ENCODE measurements at regions not wholly inside any gene's neighbourhood (a gene's known extent, or its start where the extent isn't known, plus 50 kb on each side); places are given as distances from the start of the nearest gene placed in this dataset.

DNA sequence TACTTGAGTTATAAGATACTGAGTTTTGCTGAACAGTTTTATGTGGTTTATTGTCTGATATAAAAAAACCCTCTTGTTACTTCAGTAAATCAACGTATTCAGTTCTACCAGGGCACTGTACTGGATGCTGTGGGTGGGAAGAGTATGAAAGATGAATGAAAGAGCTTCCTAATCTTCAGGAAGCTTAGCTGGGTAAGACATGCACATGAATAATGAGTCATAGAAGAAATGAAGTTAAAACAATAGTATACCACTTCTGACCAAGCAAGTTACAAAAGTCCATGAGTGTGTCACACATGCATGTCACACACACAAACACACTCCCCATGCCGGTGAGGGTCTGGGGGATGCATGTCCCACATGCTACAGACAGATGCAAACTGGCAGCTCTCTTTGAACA lies 105.9 kb downstream of the SIPA1L2 start:
- Histone ChIP-seq H3K9ac (ENCODE audit: low read depth in 1 of 2, low read length in 2 of 2) (no peak overlapping the region), H3K36me3 (ENCODE audit: control insufficient read depth in 1 of 2, insufficient read depth in 2 of 2, low read length in 2 of 2) (no peaks in the 10 kb centered on the region), H3K27me3 (ENCODE audit: control insufficient read depth in 1 of 2, insufficient read depth in 2 of 2, low read length in 2 of 2) (no peaks in the 10 kb centered on the region), H3K4me1 (ENCODE audit: control insufficient read depth in 1 of 2, insufficient read depth in 2 of 2, low read length in 2 of 2) (no peaks in the 10 kb centered on the region), H3K4me3 (ENCODE audit: low read depth in 1 of 2, low read length in 2 of 2) (no peak overlapping the region), H3K27ac (ENCODE audit: low read depth, low read length) (no peak overlapping the region), H3K9me3 (ENCODE audit: control insufficient read depth in 1 of 2, low read length in 2 of 2) (no peaks in the 10 kb centered on the region)

DNA sequence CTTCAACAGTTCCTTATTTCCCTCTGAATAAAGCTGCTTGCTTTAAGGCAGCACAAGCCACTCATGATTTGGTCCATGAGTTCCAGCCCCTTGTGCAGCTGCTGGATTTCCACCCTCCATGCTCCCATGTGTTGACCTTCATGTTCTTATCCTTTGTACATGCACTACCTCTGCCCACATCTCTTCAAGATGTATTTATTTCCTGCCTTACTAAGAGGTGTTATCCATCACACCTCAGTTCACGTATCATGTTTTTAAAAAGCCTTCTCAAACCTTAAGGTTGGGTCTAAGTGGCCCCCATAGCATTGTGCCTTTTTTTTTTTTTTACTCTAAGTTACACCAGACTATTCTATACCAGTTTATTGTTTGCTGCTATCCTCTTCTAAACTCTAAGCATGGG lies 107.7 kb downstream of the SIPA1L2 start:
- Histone ChIP-seq H3K27ac (ENCODE audit: low read depth, low read length) (no peak overlapping the region), H3K4me1 (ENCODE audit: control insufficient read depth in 1 of 2, insufficient read depth in 2 of 2, low read length in 2 of 2) (no peaks in the 10 kb centered on the region), H3K9ac (ENCODE audit: low read depth in 1 of 2, low read length in 2 of 2) (no peak overlapping the region), H3K36me3 (ENCODE audit: control insufficient read depth in 1 of 2, insufficient read depth in 2 of 2, low read length in 2 of 2) (no peaks in the 10 kb centered on the region), H3K4me3 (ENCODE audit: low read depth in 1 of 2, low read length in 2 of 2) (no peak overlapping the region), H3K27me3 (ENCODE audit: control insufficient read depth in 1 of 2, insufficient read depth in 2 of 2, low read length in 2 of 2) (no peaks in the 10 kb centered on the region), H3K9me3 (ENCODE audit: control insufficient read depth in 1 of 2, low read length in 2 of 2) (no peaks in the 10 kb centered on the region)

DNA sequence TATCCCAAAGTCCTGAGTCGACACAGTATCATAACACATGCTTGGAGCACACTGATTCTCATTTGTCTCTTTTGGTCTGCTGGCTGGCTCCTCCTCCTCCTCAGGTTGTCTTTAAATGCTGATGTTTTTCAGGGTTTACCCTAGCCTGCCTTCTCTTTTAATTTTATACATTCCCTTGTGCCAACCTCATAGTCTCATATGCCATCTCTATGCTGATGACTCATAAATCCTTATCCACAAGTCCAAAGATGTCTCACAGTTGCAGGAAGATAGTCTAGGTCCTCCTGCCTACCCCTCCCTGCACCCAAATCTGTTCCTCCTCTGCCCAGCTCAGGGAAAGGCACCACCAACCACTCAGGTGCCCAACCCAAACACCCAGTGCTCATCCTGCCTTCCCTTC lies 108.3 kb downstream of the SIPA1L2 start:
- H3K9ac ChIP-seq (ENCODE audit: low read depth in 1 of 2, low read length in 2 of 2), result no peak overlapping the region
- no peaks in the 10 kb centered on the region for H3K36me3 ChIP-seq (ENCODE audit: control insufficient read depth in 1 of 2, insufficient read depth in 2 of 2, low read length in 2 of 2)
- no peaks in the 10 kb centered on the region for H3K27me3 ChIP-seq (ENCODE audit: control insufficient read depth in 1 of 2, insufficient read depth in 2 of 2, low read length in 2 of 2)
- H3K27ac ChIP-seq (ENCODE audit: low read depth, low read length), result no peak overlapping the region
- no peaks in the 10 kb centered on the region for H3K4me1 ChIP-seq (ENCODE audit: control insufficient read depth in 1 of 2, insufficient read depth in 2 of 2, low read length in 2 of 2)
- no peaks in the 10 kb centered on the region for H3K9me3 ChIP-seq (ENCODE audit: control insufficient read depth in 1 of 2, low read length in 2 of 2)
- H3K4me3 ChIP-seq (ENCODE audit: low read depth in 1 of 2, low read length in 2 of 2), result no peak overlapping the region

DNA sequence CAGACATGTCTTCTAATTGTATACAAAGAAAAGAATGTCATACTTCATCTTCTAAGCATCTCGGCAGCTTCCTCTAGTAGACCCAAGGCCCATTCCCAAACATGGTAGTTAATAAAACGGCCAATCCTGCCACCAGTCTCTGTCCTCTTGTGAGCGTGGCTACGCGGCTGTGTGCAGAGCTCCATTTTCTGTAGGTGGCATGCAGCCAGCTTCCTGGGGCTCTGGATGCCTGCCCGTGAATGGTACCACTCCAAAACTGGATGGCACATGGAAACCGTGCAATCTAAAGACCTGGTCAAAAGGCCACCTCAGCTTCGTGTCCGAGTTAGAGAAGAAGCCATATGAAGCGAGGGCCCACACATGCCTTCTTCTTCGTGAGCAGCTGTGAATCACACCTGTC lies 110.7 kb downstream of the SIPA1L2 start:
- no peak overlapping the region for H3K27ac ChIP-seq (ENCODE audit: low read depth, low read length)

DNA sequence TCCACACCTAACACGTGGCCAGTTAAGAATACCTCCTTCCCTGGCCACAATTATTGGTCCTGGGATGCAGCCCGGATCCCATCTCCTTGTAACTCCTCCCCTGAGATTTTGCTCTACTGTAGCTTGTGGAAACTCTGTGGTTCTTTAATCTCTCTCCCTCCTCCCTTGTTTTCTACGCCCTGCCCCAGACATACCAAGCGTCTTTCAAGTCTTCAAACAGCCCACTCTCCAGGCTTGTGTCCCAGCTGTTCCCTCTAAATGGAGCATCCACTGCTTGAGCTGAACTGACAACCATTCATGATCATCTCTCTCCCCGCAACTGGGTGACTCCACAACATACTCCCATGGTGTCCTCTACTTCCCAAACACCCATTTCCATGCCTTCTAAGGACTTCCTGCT lies 111.6 kb downstream of the SIPA1L2 start:
- Histone ChIP-seq H3K4me1 (ENCODE audit: control insufficient read depth in 1 of 2, insufficient read depth in 2 of 2, low read length in 2 of 2) (no peaks in the 10 kb centered on the region), H3K27ac (ENCODE audit: low read depth, low read length) (no peak overlapping the region), H3K27me3 (ENCODE audit: control insufficient read depth in 1 of 2, insufficient read depth in 2 of 2, low read length in 2 of 2) (no peaks in the 10 kb centered on the region), H3K9ac (ENCODE audit: low read depth in 1 of 2, low read length in 2 of 2) (no peak overlapping the region), H3K36me3 (ENCODE audit: control insufficient read depth in 1 of 2, insufficient read depth in 2 of 2, low read length in 2 of 2) (peaks cover 0 to 9% of the 10 kb centered on the region in 2 donors), H3K9me3 (ENCODE audit: control insufficient read depth in 1 of 2, low read length in 2 of 2) (no peaks in the 10 kb centered on the region), H3K4me3 (ENCODE audit: low read depth in 1 of 2, low read length in 2 of 2) (no peak overlapping the region)

More for the DNA sequence above, 110.7 kb downstream of the SIPA1L2 start:
- Histone ChIP-seq H3K4me1 (ENCODE audit: control insufficient read depth in 1 of 2, insufficient read depth in 2 of 2, low read length in 2 of 2) (no peaks in the 10 kb centered on the region), H3K27me3 (ENCODE audit: control insufficient read depth in 1 of 2, insufficient read depth in 2 of 2, low read length in 2 of 2) (no peaks in the 10 kb centered on the region), H3K9ac (ENCODE audit: low read depth in 1 of 2, low read length in 2 of 2) (no peak overlapping the region), H3K9me3 (ENCODE audit: control insufficient read depth in 1 of 2, low read length in 2 of 2) (no peaks in the 10 kb centered on the region), H3K36me3 (ENCODE audit: control insufficient read depth in 1 of 2, insufficient read depth in 2 of 2, low read length in 2 of 2) (peaks cover 0 to 9% of the 10 kb centered on the region in 2 donors), H3K4me3 (ENCODE audit: low read depth in 1 of 2, low read length in 2 of 2) (no peak overlapping the region)

DNA sequence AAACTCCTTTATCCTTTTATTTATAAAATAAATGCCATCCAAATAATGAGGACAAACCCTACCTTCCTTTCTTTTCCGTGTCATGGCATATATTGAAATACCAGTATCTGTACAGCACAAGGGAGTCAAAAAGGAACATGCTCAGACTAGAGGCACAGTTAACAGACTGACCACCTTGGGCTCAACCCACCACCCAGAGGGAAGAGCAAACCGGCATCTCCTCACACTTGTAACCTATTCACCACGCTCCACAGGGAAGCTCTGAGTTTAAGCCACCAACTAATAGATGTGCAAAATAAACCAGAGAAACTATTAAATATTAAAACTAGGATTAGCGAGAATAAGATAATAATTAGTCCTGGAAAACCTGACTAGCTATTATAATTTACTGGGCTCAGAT lies 112.7 kb downstream of the SIPA1L2 start:
- Histone ChIP-seq H3K27me3 (ENCODE audit: control insufficient read depth in 1 of 2, insufficient read depth in 2 of 2, low read length in 2 of 2) (no peaks in the 10 kb centered on the region), H3K27ac (ENCODE audit: low read depth, low read length) (no peak overlapping the region), H3K4me3 (ENCODE audit: low read depth in 1 of 2, low read length in 2 of 2) (no peak overlapping the region), H3K36me3 (ENCODE audit: control insufficient read depth in 1 of 2, insufficient read depth in 2 of 2, low read length in 2 of 2) (peaks cover 0 to 9% of the 10 kb centered on the region in 2 donors), H3K9me3 (ENCODE audit: control insufficient read depth in 1 of 2, low read length in 2 of 2) (no peaks in the 10 kb centered on the region), H3K9ac (ENCODE audit: low read depth in 1 of 2, low read length in 2 of 2) (no peak overlapping the region), H3K4me1 (ENCODE audit: control insufficient read depth in 1 of 2, insufficient read depth in 2 of 2, low read length in 2 of 2) (no peaks in the 10 kb centered on the region)

DNA sequence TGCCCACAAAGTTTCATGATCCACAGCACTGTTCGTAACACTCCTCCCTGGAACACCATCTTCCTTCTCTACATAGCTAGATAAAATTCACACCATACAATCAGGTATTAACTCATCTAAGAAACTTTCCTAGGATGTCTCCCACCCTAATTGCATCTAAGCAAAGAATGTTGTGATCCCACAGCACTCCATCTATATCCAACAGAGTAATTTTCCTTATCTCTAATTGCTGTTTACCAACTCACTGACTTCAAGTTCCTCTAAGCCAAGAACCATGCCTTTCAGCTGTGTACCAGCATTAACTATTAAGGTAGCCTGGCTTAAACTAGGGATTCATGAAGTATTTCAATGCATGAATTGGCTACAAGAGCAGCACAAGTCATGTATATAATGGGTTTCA lies 114.2 kb downstream of the SIPA1L2 start:
- H3K9me3 ChIP-seq (ENCODE audit: control insufficient read depth in 1 of 2, low read length in 2 of 2), result no peaks in the 10 kb centered on the region
- H3K27ac ChIP-seq (ENCODE audit: low read depth, low read length), result no peak overlapping the region
- H3K36me3 ChIP-seq (ENCODE audit: control insufficient read depth in 1 of 2, insufficient read depth in 2 of 2, low read length in 2 of 2), result peaks cover 0 to 9% of the 10 kb centered on the region in 2 donors
- no peak overlapping the region for H3K9ac ChIP-seq (ENCODE audit: low read depth in 1 of 2, low read length in 2 of 2)
- H3K4me1 ChIP-seq (ENCODE audit: control insufficient read depth in 1 of 2, insufficient read depth in 2 of 2, low read length in 2 of 2), result no peaks in the 10 kb centered on the region
- no peaks in the 10 kb centered on the region for H3K27me3 ChIP-seq (ENCODE audit: control insufficient read depth in 1 of 2, insufficient read depth in 2 of 2, low read length in 2 of 2)
- no peak overlapping the region for H3K4me3 ChIP-seq (ENCODE audit: low read depth in 1 of 2, low read length in 2 of 2)

DNA sequence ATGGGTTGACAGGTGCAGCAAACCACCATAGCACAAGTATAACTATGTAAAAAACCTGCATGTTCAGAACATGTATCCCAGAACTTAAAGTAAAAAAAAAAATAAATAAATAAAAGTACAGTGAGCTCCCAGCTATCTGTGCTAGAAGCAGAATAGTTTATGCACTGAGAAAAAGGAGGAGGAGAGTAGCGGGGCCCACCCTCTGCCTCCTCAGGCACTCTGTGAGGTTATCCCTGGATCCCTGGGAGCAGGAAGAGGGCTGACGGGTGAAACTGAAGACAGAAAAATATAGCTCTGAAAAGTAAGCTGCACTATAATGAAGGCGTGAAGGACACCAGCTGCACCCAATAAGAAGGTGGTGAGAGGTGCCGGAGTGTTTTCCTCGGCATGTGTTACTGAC lies 117.2 kb downstream of the SIPA1L2 start:
- no peaks in the 10 kb centered on the region for H3K9me3 ChIP-seq (ENCODE audit: control insufficient read depth in 1 of 2, low read length in 2 of 2)
- peaks cover 0 to 9% of the 10 kb centered on the region in 2 donors for H3K36me3 ChIP-seq (ENCODE audit: control insufficient read depth in 1 of 2, insufficient read depth in 2 of 2, low read length in 2 of 2)
- no peak overlapping the region for H3K4me3 ChIP-seq (ENCODE audit: low read depth in 1 of 2, low read length in 2 of 2)
- no peak overlapping the region for H3K9ac ChIP-seq (ENCODE audit: low read depth in 1 of 2, low read length in 2 of 2)
- H3K27ac ChIP-seq (ENCODE audit: low read depth, low read length), result no peak overlapping the region
- H3K27me3 ChIP-seq (ENCODE audit: control insufficient read depth in 1 of 2, insufficient read depth in 2 of 2, low read length in 2 of 2), result no peaks in the 10 kb centered on the region
- no peaks in the 10 kb centered on the region for H3K4me1 ChIP-seq (ENCODE audit: control insufficient read depth in 1 of 2, insufficient read depth in 2 of 2, low read length in 2 of 2)

DNA sequence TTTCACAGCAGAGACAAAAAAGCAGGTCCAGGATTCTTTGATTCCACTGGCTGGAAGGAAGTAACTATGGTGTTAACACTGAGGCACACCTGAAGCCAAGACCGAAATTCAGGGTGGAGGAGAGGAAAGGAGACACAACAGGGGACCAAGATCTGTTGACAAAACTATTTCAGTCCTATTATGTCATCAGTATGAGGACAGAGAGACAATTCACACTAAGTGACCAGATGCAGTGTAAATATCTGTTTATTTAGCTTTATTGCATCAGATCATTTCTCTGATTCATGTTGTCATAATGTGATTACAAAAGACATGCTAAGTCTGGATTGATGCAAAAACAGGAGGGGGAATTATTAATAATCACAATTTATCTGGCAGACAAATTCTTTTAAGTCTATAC lies 118.8 kb downstream of the SIPA1L2 start:
- Histone ChIP-seq H3K4me1 (ENCODE audit: control insufficient read depth in 1 of 2, insufficient read depth in 2 of 2, low read length in 2 of 2) (no peaks in the 10 kb centered on the region), H3K27me3 (ENCODE audit: control insufficient read depth in 1 of 2, insufficient read depth in 2 of 2, low read length in 2 of 2) (no peaks in the 10 kb centered on the region), H3K36me3 (ENCODE audit: control insufficient read depth in 1 of 2, insufficient read depth in 2 of 2, low read length in 2 of 2) (peaks cover 0 to 9% of the 10 kb centered on the region in 2 donors), H3K27ac (ENCODE audit: low read depth, low read length) (no peak overlapping the region), H3K9me3 (ENCODE audit: control insufficient read depth in 1 of 2, low read length in 2 of 2) (no peaks in the 10 kb centered on the region), H3K4me3 (ENCODE audit: low read depth in 1 of 2, low read length in 2 of 2) (no peak overlapping the region), H3K9ac (ENCODE audit: low read depth in 1 of 2, low read length in 2 of 2) (no peak overlapping the region)

DNA sequence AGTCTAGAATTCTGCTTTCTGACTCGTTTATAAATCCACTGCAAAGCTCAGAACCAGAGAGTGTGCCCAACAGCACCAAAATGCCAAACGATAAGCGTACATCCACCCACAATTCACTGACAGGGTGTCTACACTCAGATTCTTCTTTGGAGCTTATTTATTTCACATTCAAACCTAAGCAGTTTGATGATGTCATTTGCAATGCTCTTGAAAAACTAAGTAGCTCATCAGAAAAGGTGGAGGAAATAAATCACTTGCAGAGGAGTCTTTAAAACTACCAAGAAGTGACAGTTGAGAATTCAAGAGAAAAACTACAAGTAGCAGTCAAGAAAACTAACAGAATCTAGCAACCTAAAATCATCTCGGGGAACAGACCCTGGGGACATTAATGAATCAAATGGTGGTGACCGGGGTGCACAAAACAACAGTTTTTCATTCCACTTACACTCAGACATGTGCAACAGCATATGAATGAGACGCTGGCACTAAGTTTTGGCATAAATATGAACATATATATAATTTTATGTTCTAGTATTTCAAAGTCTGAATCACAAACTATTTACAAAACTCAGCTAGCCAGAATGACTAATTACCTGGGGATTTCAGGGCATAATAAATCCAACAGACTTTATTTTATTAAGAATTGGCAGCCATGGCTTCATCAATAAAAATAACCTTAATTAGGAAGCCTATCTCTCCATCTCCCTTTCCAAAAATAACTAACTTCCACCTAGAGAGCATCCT lies 119.4 kb downstream of the SIPA1L2 start:
- Histone ChIP-seq H3K4me1 (ENCODE audit: control insufficient read depth in 1 of 2, insufficient read depth in 2 of 2, low read length in 2 of 2) (no peaks in the 10 kb centered on the region), H3K27ac (ENCODE audit: low read depth, low read length) (no peak overlapping the region), H3K9me3 (ENCODE audit: control insufficient read depth in 1 of 2, low read length in 2 of 2) (no peaks in the 10 kb centered on the region), H3K36me3 (ENCODE audit: control insufficient read depth in 1 of 2, insufficient read depth in 2 of 2, low read length in 2 of 2) (peaks cover 0 to 9% of the 10 kb centered on the region in 2 donors), H3K4me3 (ENCODE audit: low read depth in 1 of 2, low read length in 2 of 2) (no peak overlapping the region), H3K27me3 (ENCODE audit: control insufficient read depth in 1 of 2, insufficient read depth in 2 of 2, low read length in 2 of 2) (no peaks in the 10 kb centered on the region), H3K9ac (ENCODE audit: low read depth in 1 of 2, low read length in 2 of 2) (no peak overlapping the region)
